ENCODE measurements at regions not wholly inside any gene's neighbourhood (a gene's known extent, or its start where the extent isn't known, plus 50 kb on each side); places are given as distances from the start of the nearest gene placed in this dataset.
"Not testable (repeated sequence)": the region's sequence is repeated elsewhere in the genome, so short reads cannot be mapped to it uniquely, and the experiment has no call there.

- no peaks in the 10 kb centered on the region for H4K20me1 ChIP-seq (ENCODE audit: insufficient read depth, low read length, poor library complexity, severe bottlenecking)
- H3K36me3 ChIP-seq (ENCODE audit: insufficient read depth, low read length) = no peaks in the 10 kb centered on the region
- TF ChIP-seq CTCF (conservative IDR thresholded peaks at IDR 0.05; ENCODE audit: low read length) (no peak), EZH2phosphoT487 (IDR thresholded peaks at IDR 0.05; ENCODE audit: borderline replicate concordance) (no peak)
- no peaks in the 10 kb centered on the region for H3F3A ChIP-seq (ENCODE audit: low read depth)
- H3K4me2 ChIP-seq (ENCODE audit: low read depth, low read length, poor library complexity, severe bottlenecking) = no peak overlapping the region
- no peaks in the 10 kb centered on the region for H3K4me1 ChIP-seq (ENCODE audit: insufficient read depth, low read length, poor library complexity, severe bottlenecking)
- no peaks in the 10 kb centered on the region for H3K9me3 ChIP-seq (ENCODE audit: insufficient read depth, low read depth, low read length)
- H2AFZ ChIP-seq (ENCODE audit: low read length) = no peak overlapping the region
- no peak overlapping the region for H3K4me3 ChIP-seq (ENCODE audit: low read length, poor library complexity, severe bottlenecking)
- H3K9ac ChIP-seq (ENCODE audit: low read depth, low read length, poor library complexity, severe bottlenecking) = no peak overlapping the region
- no peaks in the 10 kb centered on the region for H3K79me2 ChIP-seq (ENCODE audit: insufficient read depth, low read length)
- H3K9me2 ChIP-seq (replicated peaks; ENCODE audit: low read depth, low read length) = no peaks in the 10 kb centered on the region
- no peaks in the 10 kb centered on the region for H3K27me3 ChIP-seq (ENCODE audit: insufficient read depth, low read length, poor library complexity, severe bottlenecking)
Measured at GRCh38 chr6:97771372-97771771, 488.4 kb upstream of the MMS22L start.

- Histone ChIP-seq H3K79me2 (ENCODE audit: insufficient read depth, low read length) (no peaks in the 10 kb centered on the region), H2AFZ (ENCODE audit: low read length) (no peak overlapping the region), H3K4me3 (ENCODE audit: low read length, poor library complexity, severe bottlenecking) (no peak overlapping the region), H3K9me3 (ENCODE audit: insufficient read depth, low read depth, low read length) (no peaks in the 10 kb centered on the region), H3K9ac (ENCODE audit: low read depth, low read length, poor library complexity, severe bottlenecking) (no peak overlapping the region), H3K4me1 (ENCODE audit: insufficient read depth, low read length, poor library complexity, severe bottlenecking) (no peaks in the 10 kb centered on the region), H3K27me3 (ENCODE audit: insufficient read depth, low read length, poor library complexity, severe bottlenecking) (no peaks in the 10 kb centered on the region), H3K4me2 (ENCODE audit: low read depth, low read length, poor library complexity, severe bottlenecking) (no peak overlapping the region), H3K9me2 (replicated peaks; ENCODE audit: low read depth, low read length) (no peaks in the 10 kb centered on the region), H3F3A (ENCODE audit: low read depth) (no peaks in the 10 kb centered on the region), H4K20me1 (ENCODE audit: insufficient read depth, low read length, poor library complexity, severe bottlenecking) (no peaks in the 10 kb centered on the region), H3K36me3 (ENCODE audit: insufficient read depth, low read length) (no peaks in the 10 kb centered on the region)
- no peak for TF ChIP-seq CTCF (conservative IDR thresholded peaks at IDR 0.05; ENCODE audit: low read length)
- no peak for TF ChIP-seq EZH2phosphoT487 (IDR thresholded peaks at IDR 0.05; ENCODE audit: borderline replicate concordance)
Measured at GRCh38 chr6:97775012-97775411, 492.0 kb upstream of the MMS22L start.

- no peaks in the 10 kb centered on the region for H3K9me3 ChIP-seq (ENCODE audit: insufficient read depth, low read depth, low read length)
- H3K4me3 ChIP-seq (ENCODE audit: low read length, poor library complexity, severe bottlenecking) = no peak overlapping the region
- H3K4me1 ChIP-seq (ENCODE audit: insufficient read depth, low read length, poor library complexity, severe bottlenecking) = no peaks in the 10 kb centered on the region
- no peak overlapping the region for H3K4me2 ChIP-seq (ENCODE audit: low read depth, low read length, poor library complexity, severe bottlenecking)
- no peaks in the 10 kb centered on the region for H3K36me3 ChIP-seq (ENCODE audit: insufficient read depth, low read length)
- no peak overlapping the region for H2AFZ ChIP-seq (ENCODE audit: low read length)
- TF ChIP-seq EZH2phosphoT487 (IDR thresholded peaks at IDR 0.05; ENCODE audit: borderline replicate concordance) = no peak
- TF ChIP-seq CTCF (conservative IDR thresholded peaks at IDR 0.05; ENCODE audit: low read length) = no peak
- no peaks in the 10 kb centered on the region for H3K27me3 ChIP-seq (ENCODE audit: insufficient read depth, low read length, poor library complexity, severe bottlenecking)
- H3K9me2 ChIP-seq (replicated peaks; ENCODE audit: low read depth, low read length) = no peaks in the 10 kb centered on the region
- H3K9ac ChIP-seq (ENCODE audit: low read depth, low read length, poor library complexity, severe bottlenecking) = no peak overlapping the region
- no peaks in the 10 kb centered on the region for H3K79me2 ChIP-seq (ENCODE audit: insufficient read depth, low read length)
- no peaks in the 10 kb centered on the region for H3F3A ChIP-seq (ENCODE audit: low read depth)
- H4K20me1 ChIP-seq (ENCODE audit: insufficient read depth, low read length, poor library complexity, severe bottlenecking) = no peaks in the 10 kb centered on the region
Measured at GRCh38 chr6:97778290-97779038, 495.4 kb upstream of the MMS22L start.

GRCh38 chr6:97779039-97779766 is 496.2 kb upstream of the MMS22L start:
- H3K27me3 ChIP-seq (ENCODE audit: insufficient read depth, low read length, poor library complexity, severe bottlenecking); H3K36me3 ChIP-seq (ENCODE audit: insufficient read depth, low read length); H3K4me2 ChIP-seq (ENCODE audit: low read depth, low read length, poor library complexity, severe bottlenecking); H3K4me3 ChIP-seq (ENCODE audit: low read length, poor library complexity, severe bottlenecking); H3K9me3 ChIP-seq (ENCODE audit: insufficient read depth, low read depth, low read length); H3K79me2 ChIP-seq (ENCODE audit: insufficient read depth, low read length); H3F3A ChIP-seq (ENCODE audit: low read depth); H3K9ac ChIP-seq (ENCODE audit: low read depth, low read length, poor library complexity, severe bottlenecking); H3K9me2 ChIP-seq (replicated peaks; ENCODE audit: low read depth, low read length); H3K4me1 ChIP-seq (ENCODE audit: insufficient read depth, low read length, poor library complexity, severe bottlenecking); H4K20me1 ChIP-seq (ENCODE audit: insufficient read depth, low read length, poor library complexity, severe bottlenecking); H2AFZ ChIP-seq (ENCODE audit: low read length): not testable (repeated sequence)
